ENCODE measurements at regions not wholly inside any gene's neighbourhood (a gene's known extent, or its start where the extent isn't known, plus 50 kb on each side); places are given as distances from the start of the nearest gene placed in this dataset.
"Not testable (repeated sequence)": the region's sequence is repeated elsewhere in the genome, so short reads cannot be mapped to it uniquely, and the experiment has no call there.

DNA sequence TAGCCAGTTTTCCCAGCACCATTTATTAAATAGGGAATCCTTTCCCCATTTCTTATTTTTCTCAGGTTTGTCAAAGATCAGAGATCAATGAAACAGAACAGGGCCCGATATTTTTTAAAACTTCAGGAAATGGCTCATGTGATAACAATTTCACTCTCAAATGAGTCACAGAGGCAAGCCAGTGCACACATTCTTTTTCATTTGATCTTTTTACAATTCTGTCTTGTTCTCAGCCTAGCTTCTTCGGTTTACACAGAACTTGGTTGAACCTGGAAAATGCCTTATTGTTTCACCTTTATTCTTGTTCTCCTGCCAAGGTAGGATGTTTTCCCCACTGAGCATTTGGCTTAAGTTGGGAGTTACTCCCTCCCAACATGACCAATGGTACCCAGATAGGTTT lies 258.9 kb downstream of the COL12A1 start:
- no peak for DNase-seq

DNA sequence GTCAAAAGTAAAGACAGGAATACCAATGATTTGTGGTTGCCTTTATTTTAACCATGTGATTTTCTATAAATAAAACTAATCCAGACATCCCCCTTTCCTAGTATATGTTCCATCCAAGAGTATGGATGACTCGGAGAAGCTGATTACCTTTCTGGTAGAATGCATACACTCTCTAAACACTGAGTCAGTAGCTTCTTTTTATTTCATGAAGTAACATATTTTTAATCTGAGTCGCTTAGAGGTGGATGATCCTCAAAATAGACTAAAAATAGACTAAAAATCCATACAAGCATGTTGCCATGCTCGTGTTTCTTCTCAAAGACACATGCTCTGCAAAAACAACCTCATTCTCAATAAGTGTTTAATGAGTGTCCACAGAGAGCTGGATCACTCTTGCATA lies 263.7 kb downstream of the COL12A1 start:
- DNase-seq, result no peak

DNA sequence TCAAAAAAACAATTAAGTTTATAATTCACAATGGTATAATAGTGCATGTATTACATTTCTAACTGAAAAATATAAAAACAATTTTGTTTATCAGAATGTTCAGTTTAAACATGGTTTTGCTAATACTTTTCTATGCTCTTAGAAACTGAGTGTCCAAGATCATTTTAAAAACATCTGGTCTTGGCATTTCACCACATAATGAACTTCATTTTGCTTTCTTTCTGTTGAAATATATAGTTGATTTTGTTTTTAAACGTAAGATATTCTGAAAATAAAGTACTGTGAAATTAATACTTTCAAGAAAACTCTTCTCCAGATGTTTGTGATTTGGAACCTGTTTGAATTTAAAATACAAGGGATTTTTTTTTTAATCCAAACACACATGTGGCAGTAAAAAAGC lies 264.4 kb downstream of the COL12A1 start:
- no peak for DNase-seq

DNA sequence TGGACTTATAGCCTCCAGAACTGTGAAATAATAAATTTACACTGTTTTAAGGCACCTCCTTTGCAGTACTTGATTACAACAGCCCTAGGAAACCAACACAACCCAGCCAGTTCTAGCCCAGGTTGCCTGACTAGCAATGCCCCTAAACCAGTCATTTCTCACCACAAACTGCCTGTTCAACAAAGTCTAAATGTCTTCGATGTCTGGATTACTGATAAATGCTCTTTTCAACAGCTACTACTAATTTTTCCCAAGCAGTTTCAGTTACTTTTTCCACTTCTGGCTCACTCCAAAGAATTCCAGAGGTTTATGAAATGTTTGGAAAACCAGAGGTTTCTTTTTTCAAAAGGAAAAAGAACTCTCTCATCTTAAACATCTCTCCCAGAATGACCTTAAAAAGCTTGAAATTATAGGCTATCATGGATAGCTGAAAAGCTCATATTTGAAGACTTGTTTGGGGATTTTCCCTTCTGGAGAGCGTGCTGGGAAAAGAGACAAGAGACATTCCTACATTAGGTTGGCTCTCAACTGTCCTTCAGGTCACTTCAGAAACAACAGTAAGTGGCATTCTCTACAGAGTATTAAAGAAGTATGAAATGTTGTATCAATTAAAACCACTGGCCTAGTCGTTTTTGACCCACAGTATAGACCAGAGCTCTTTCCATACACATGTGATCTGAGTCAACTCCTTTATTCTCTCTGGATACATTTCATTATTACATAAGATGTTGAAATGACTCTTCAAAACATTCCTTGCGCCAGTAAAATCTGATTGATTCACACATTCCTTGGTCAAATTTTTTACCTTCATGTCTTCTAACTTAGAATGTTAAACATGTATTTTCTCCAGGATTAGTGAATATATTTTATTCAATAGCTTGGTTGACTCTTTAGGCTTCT lies 265.9 kb downstream of the COL12A1 start:
- no peak for DNase-seq

DNA sequence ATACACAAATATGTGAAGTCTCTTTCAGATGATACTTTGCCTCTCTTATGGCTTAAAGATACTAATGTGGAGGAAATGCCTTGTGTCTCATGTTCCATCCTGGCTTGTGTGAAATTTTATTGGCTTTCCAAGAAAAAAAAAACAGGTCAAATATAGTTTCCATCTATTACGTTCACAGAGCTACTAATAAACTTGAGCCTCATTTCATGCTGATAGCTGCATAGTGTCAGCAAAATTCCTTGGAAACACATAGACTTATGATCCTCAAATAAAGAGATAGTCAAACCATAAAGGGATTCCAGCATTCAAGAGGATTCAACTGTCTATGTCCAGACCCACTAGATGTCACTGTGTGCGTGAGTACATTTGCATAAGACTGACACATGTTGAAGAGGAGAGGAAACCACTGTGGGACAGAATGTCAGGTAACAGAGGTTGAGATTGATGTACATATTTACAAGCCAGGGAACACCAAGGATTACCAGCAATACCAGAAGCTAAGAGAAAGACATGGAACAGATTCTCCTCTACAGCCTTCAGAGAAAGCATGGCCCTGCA lies 266.6 kb downstream of the COL12A1 start:
- DNase-seq, result no peak

DNA sequence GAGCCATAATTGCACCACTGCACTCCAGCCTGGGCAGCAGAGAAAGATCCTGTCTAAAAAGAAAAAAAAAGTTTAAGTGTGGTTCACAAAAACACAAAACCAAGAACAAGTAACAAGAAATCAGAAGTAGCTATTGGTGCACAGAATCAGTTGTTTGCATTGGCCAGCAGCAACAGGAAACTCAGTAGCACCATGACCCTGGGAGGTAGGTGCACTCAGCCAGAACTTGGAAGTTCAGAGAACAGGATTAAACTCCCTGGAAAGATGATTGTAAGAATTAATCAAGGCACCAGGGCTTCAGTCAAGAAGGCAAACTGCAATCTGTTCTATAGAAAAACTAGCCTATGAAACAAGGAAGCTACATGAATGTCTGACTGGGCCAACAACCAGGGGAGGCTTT lies 267.9 kb downstream of the COL12A1 start:
- DNase-seq, result no peak

DNA sequence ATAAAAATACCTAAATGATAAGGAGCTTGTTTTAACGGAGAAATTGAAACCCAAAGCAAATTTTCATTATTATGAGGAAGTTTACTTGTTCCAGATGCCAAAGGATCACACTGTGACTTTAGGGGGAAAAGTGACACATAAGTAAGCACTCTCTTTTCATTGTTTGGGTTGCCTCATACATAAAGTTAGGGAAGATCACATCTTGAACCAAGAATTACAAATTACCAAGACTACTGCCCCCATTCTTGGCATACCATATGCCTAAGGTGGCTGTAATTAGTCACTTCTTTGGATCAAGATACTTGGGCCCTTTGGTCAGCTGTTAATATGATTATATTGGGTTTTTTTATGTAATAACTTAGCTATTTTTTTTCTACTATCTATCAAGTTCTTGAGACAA lies 269.0 kb downstream of the COL12A1 start:
- DNase-seq, result no peak

DNA sequence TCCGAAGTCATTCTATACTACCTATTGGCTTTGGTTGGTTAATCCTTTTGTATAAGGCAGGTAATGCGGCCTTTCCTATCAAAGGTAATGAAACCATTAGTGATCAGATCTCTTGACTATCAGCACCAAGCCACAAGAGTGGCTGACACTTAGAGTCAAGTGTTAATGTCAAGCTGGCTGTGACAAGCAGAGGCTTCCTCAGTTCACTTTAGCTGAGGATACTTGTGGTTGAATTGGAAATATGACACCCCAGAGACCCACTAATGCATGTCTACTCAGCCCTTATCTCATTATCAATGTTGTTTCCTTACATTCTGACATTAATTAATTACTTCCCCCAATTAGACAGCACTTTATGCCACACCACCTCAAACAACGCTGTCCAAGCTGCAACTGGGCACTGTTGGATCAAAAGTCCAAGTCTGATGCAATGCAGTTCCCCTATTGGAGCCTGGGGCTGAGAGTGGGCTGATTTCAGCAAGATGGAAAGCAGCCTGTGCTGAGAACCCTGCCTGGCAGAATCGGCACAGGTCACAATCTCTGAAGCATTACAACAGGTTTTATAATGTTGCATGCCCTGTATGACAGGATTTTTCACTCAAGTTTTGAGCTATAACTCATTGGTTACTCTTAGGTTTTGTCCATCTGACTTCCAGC lies 273.5 kb downstream of the COL12A1 start:
- DNase-seq, result no peak

DNA sequence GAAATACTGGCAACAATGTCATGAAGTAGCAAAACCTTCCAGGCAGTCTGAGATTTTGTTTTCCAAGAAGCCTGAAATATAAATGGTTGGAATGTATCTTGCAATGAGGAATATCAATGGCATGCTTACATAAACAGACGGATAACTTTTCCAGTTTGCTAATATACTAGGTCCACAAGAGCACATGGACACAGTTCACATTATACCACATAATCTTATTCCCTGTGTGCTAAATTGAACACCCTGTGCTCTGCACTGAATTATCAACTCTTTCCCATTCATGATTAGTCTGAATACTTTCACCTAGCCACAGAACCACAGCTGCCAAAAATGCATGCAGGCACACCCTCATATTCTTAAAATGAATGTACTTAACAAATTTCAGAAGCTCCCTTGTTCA lies 274.3 kb downstream of the COL12A1 start:
- DNase-seq, result no peak

DNA sequence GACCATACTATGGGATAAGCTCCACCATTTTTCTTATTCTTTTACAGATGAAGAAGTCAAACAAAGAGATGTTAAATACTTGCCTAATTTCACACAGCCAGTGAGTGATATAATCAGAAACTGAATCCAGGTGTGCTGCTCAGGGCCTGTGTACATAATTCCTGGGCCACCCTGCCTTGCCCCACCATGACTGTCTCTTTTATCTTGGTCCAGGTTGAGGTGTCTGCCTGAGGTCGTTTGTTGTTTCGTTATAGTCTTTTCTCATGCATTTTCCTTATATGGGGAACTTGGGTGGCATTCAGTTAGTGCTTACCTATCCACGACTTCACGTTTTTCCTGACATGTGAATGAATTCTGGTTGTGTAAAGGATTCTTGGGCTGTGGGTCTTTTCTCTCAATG lies 277.6 kb downstream of the COL12A1 start:
- DNase-seq, result no peak

DNA sequence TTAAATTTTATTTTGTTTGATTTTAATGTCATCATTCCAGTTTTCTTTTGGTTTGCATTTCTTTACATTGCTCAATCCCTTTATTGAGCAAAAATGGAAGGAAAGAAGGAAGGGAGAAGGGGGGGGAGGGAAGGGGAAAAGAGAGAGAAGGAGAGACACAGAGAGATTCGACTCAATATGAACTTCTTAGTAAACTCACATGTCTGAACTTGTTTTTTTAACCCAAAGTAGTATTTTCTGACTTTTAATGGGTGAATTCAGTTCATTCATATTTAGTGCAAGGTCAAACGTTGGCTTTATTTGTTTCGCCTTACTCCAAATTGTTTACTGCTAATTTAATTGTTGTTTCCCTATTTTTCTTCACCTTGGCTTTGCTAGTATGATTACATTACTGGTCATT lies 278.6 kb downstream of the COL12A1 start:
- no peak for DNase-seq

DNA sequence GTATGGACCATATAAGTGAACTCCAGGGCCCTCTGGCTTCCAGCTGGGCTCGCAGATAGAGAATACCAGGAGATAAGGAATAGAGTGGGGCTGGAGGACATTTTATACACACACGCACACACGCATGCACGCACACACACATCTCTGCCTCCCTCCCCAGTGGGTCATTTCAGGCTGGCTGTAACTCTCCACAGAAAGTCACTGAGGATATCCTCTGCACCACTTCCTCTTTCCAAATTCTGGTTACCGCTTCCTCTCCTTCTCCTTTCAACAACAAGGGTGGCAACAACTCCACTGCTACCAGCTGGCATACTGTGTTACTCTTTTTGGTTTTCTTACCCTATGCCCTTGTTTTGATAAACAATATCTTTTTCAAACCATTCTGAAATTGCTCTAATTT lies 280.2 kb downstream of the COL12A1 start:
- no peak for DNase-seq

DNA sequence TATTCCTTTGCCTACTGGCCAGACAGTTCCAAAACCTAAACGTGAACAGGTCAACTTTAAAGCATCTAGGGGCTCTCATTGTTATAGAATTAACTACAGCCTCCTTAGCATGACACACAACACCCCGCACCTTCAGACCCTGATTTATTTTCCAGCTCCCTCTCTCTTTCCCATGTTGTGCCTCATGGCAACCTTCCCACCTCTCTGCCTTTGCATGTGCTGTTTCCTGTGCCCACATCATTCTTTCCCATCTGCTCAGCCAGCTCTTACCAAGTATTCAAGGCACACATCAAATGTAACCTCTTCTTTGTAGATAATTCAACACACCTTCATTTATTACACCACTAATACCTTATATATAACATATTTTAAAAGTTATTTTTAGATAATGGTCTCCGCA lies 291.0 kb downstream of the COL12A1 start:
- DNase-seq, result no peak

DNA sequence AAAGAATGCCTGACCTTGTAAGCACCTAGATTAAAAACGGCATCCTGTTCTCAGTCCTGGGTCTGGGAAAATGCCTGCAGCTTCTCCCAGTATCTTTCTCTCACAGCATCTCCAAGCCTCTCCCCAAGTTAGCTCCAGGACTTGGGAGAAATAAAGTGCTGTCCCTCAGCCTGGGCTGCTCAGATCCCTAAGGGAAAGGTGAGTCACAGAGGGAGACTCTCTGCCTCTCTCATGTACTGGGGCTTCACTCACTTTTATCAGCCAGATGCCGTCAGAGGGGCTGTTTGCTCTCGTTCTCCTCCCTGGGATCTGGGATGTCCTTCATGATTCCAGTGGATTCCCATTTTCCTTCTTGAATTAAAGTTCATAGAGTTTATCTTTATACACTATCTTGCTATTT lies 293.6 kb downstream of the COL12A1 start:
- no peak for DNase-seq

DNA sequence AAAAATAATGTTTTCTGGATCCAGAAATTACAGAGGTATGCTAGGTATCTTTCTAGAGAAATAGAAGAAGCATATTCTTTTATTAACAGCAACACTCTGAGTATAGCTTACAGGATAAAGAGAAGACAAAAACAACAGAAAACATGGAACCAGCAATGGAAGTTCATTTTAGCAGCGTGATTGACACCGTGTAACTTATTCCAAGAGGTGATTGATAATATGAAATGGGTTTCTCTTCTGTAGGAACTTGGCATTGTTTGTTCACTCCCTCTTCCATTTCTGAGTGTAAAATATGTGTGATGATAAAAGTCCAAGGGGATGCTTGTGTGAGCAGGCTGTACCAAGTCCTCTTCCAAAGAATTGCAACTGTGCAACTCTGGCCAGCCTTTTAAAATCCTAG lies 303.0 kb downstream of the COL12A1 start:
- DNase-seq, result no peak

DNA sequence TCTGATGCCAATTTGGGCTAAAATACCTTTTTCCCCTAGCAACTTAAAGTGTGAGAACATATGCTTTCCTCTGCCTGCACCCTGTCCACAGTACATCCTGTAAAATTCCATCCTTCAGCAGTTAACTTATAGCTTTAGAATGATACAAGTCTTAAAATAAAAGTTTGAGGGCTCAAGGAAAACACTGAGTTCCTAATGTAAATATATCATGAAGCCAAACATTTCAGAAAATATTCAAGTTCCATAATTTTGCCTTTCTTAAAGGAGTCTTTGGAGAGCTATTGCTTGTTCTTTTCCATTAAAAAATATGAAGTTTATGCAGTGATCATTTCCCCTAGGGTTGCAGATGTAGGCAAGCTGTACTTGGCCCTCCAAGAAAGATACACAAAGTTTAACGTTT lies 303.8 kb downstream of the COL12A1 start:
- DNase-seq, result no peak

DNA sequence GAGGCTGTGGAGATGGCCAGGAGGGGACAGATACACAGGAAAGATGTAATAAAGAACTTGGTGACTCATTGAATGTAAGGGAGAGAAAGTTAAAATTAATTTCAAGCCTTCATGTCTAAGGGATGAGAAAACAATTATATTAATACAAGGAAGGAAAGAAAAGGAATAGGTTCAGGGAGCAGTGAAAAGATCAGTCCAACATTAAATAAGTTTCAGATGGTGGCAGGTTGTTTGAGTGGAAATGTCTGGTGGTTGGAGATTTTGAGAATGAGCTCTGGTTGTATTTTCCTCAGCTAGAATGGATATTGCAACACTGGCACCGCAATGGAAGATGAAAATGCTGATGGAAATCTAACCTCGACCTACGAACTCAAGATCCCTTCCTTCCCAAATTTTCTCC lies 304.3 kb downstream of the COL12A1 start:
- DNase-seq, result no peak

DNA sequence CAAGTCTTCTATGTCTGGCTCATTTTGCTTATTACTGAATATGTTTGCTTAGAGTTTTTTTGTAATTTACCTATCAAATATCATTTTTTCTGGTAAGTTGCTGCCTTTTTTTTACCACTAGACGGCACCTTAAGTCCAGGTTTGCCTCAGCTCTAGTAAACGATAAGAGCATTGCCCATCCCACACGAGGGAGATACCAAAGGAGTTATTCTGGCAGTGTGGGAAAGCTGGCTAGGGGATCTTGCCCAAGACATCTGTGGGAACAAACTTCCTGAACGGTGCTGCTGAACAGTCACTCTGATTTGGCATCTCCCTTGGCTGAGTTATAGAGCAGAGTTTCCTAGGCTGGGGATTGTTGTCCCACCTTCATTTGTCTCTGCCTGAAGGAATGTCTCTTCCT lies 306.4 kb downstream of the COL12A1 start:
- no peak for DNase-seq

DNA sequence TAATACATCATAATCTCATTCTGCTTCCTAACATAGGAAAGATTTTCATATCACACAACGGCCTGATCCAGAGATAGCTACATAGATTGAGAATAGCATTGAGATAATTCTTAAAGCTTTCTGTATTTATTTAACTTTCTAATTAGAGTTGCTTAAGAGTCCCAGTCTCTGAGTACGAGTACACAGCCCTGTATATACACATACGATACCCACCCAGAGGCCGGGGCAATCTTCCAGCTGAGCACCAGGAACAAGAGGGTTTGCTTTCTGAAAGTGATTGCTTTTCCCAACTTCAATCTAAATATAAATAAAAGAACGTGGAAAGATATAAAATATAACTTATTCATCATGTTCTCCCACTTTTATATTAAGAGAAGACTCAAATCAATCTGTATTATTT lies 313.8 kb downstream of the COL12A1 start:
- no peak for DNase-seq

DNA sequence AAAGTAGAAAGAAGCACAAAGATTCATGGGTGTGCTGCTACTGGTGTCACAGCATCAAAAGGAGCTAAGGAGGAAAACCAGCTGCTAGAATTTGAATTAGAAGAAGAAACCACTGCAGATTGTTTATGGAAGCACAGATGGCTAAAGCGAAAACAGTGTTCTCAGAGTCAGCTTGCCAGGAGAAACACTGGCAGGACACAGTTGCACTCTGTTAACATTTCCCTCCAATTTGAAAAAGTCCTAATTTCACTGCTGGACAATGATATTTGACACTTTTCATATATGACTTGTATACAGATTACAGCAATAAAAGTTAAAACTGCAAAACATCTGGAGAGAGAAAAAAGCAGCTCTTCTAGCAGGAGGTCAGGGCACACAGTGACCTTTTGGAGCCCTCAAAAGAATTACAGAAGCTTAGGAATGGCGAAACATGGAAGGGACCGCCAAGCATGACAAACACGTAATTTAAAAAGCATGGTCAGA lies 314.5 kb downstream of the COL12A1 start:
- DNase-seq, result no peak

DNA sequence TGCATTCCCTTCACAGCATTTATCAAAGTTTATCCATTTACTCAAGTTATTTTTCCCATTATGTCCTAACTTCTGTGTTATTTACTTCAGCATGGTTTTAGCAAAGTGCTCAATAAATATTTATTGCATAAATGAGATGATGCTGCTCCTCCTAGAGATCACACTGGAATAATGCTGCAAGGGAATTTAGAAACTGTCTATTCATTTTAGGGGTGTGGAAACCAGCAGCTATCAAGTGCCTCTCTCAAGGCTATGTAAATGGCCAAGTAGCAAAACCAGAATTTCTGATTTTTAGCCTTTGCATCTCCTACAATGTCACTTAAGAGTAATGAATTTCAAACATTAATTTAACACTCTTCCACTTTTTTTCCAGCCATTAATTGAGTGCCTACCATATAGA lies 316.2 kb downstream of the COL12A1 start:
- DNase-seq, result no peak

DNA sequence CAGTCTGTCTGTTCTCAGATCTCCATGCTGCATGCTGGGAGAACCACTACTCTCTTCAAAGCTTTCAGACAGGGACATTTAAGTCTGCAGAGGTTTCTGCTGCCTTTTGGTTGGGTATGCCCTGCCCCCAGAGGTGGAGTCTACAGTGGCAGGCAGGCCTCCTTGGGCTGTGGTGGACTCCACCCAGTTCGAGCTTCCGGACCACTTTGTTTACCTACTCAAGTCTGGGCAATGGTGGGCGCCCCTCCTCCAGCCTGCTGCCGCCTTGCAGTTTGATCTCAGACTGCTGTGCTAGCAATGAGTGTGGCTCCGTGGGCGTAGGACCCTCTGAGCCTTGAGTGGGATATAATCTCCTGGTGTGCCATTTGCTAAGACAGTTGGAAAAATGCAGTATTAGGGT lies 317.1 kb downstream of the COL12A1 start:
- not testable (repeated sequence) for DNase-seq

DNA sequence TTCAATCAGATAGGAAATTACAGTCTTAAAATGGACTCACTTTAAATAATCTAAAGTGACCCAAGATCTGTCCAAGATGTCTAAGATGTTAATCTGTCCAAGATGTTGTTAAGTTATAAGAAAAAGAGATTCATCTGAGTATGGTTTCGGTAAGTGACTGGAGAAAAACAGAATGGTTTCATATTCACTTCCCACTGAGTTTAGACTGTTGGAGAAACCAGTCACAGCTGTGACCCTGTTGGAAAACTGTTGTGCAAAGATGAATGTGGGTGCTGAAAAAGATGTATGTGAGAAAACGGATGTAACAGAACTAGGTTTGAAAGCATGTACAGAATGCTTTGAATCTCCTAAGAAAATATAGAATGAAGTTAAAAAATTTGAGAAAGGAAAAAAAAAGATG lies 325.9 kb downstream of the COL12A1 start:
- no peak for DNase-seq

DNA sequence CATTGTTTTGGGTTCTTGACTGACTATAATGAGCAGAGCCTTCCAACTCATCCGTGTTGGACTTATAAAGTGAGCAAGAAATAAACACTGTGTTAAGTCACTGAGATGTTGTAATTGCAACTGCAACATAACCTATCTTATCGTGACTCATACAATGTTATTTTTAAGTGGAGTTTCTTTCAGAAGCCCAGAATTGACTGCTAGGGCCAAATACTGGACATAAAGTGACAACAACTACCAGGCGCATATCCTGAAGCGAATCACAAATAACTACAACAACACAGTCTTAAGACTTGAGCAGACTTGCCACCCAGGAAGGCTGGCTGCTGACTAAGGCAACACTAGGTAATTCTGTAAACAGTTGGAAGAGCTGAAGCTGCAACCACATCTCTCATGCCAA lies 326.6 kb downstream of the COL12A1 start:
- no peak for DNase-seq
